GM23338 (cell line): ENCODE measurements at regions not wholly inside any gene's neighbourhood (a gene's known extent, or its start where the extent isn't known, plus 50 kb on each side); places are given as distances from the start of the nearest gene placed in this dataset.

ENCODE experiments used
- CREB1 ChIP-seq: fragments of 250-450 bp; sonication (Bioruptor Pico); IDR thresholded peaks from 2 replicates; pipeline ENCODE4 v1.5.0; 2020; ENCODE audit warnings: low read depth, mild to moderate bottlenecking, moderate library complexity
- EZH2 ChIP-seq: fragments of 200-600 bp; sonication (generic); IDR thresholded peaks from one replicate; pipeline ENCODE4 v1.8.0; 2017; ENCODE audit warnings: antibody characterized with exemption, mild to moderate bottlenecking, low read depth; ENCODE audit not compliant: unreplicated experiment
- EZH2phosphoT487 ChIP-seq: fragments of 200-600 bp; sonication (generic); IDR thresholded peaks from one replicate; pipeline ENCODE4 v1.8.1; 2018; ENCODE audit warnings: antibody characterized with exemption; ENCODE audit not compliant: unreplicated experiment
- JUNB ChIP-seq: IDR thresholded peaks from one replicate; pipeline ENCODE4 v1.6.1; 2016; ENCODE audit warnings: antibody characterized with exemption; ENCODE audit not compliant: unreplicated experiment
- NANOG ChIP-seq: IDR thresholded peaks from 2 replicates; pipeline ENCODE4 v1.6.1; 2016; ENCODE audit warnings: antibody characterized with exemption, borderline replicate concordance
- POLR2AphosphoS5 ChIP-seq: IDR thresholded peaks from 2 replicates; pipeline ENCODE4 v1.6.1; 2016; ENCODE audit warnings: antibody characterized with exemption, low read depth
- STAT1 ChIP-seq: IDR thresholded peaks from one replicate; pipeline ENCODE4 v1.6.1; 2016; ENCODE audit warnings: antibody characterized with exemption; ENCODE audit not compliant: unreplicated experiment
- ZNF331 ChIP-seq: fragments of 250-450 bp; sonication (Bioruptor Pico); IDR thresholded peaks from 2 replicates; pipeline ENCODE4 v1.5.0; 2020; ENCODE audit warnings: low read depth, mild to moderate bottlenecking, moderate library complexity
- TF ChIP-seq, protein P1 (sequence below), 2 experiments: fragments of 200-600 bp in 1 of 2; sonication (generic) in 1 of 2; conservative IDR thresholded peaks; 2 replicates each; pipeline versions ENCODE4 v1.5.1 to v1.6.1; 2016 to 2017; ENCODE audit warnings: antibody characterized with exemption in 2 of 2, low read depth in 2 of 2, mild to moderate bottlenecking in 2 of 2, moderate library complexity in 1 of 2
- TF ChIP-seq, protein P2 (sequence below): IDR thresholded peaks from one replicate; pipeline ENCODE4 v1.6.1; 2018; ENCODE audit warnings: antibody characterized with exemption; ENCODE audit not compliant: unreplicated experiment
- TF ChIP-seq, protein P3 (sequence below): fragments of 250-450 bp; sonication (Bioruptor Pico); IDR thresholded peaks from 2 replicates; pipeline ENCODE4 v1.5.0; 2020; ENCODE audit warnings: mild to moderate bottlenecking, moderate library complexity
- TF ChIP-seq, protein P4 (sequence below): IDR thresholded peaks from 2 replicates; pipeline ENCODE4 v1.6.1; 2016; ENCODE audit warnings: antibody characterized with exemption

DNA sequence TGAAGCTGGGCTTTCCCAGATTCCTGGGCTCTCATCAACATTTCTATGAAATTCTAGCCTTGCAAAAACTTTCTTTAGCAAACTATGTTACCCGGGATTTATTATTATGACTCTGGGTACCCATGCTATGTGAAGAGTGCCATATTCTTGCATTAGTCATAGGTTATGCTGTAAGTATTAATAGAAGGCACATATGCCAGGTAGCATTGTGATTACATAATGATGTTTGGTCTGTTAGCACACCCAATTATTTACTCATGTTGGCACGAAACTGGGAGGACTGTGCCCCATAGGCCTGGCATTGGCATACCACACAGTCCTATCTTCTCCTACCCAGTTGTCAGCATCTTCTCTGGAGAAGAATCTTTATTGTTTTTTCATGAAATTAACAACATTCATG lies 171.0 kb downstream of the SLC4A3 start:
- TF ChIP-seq, protein P1, sequence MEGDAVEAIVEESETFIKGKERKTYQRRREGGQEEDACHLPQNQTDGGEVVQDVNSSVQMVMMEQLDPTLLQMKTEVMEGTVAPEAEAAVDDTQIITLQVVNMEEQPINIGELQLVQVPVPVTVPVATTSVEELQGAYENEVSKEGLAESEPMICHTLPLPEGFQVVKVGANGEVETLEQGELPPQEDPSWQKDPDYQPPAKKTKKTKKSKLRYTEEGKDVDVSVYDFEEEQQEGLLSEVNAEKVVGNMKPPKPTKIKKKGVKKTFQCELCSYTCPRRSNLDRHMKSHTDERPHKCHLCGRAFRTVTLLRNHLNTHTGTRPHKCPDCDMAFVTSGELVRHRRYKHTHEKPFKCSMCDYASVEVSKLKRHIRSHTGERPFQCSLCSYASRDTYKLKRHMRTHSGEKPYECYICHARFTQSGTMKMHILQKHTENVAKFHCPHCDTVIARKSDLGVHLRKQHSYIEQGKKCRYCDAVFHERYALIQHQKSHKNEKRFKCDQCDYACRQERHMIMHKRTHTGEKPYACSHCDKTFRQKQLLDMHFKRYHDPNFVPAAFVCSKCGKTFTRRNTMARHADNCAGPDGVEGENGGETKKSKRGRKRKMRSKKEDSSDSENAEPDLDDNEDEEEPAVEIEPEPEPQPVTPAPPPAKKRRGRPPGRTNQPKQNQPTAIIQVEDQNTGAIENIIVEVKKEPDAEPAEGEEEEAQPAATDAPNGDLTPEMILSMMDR (conservative IDR thresholded peaks at IDR 0.05; ENCODE audit: low read depth in 2 of 2), result no peak
- TF ChIP-seq, protein P2, sequence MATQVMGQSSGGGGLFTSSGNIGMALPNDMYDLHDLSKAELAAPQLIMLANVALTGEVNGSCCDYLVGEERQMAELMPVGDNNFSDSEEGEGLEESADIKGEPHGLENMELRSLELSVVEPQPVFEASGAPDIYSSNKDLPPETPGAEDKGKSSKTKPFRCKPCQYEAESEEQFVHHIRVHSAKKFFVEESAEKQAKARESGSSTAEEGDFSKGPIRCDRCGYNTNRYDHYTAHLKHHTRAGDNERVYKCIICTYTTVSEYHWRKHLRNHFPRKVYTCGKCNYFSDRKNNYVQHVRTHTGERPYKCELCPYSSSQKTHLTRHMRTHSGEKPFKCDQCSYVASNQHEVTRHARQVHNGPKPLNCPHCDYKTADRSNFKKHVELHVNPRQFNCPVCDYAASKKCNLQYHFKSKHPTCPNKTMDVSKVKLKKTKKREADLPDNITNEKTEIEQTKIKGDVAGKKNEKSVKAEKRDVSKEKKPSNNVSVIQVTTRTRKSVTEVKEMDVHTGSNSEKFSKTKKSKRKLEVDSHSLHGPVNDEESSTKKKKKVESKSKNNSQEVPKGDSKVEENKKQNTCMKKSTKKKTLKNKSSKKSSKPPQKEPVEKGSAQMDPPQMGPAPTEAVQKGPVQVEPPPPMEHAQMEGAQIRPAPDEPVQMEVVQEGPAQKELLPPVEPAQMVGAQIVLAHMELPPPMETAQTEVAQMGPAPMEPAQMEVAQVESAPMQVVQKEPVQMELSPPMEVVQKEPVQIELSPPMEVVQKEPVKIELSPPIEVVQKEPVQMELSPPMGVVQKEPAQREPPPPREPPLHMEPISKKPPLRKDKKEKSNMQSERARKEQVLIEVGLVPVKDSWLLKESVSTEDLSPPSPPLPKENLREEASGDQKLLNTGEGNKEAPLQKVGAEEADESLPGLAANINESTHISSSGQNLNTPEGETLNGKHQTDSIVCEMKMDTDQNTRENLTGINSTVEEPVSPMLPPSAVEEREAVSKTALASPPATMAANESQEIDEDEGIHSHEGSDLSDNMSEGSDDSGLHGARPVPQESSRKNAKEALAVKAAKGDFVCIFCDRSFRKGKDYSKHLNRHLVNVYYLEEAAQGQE, result no peak
- TF ChIP-seq POLR2AphosphoS5 (no peak), EZH2 (no peak), NANOG (no peak), ZNF331 (no peak), CREB1 (CRISPR knock-in tag) (no peak), EZH2phosphoT487 (no peak), JUNB (no peak), STAT1 (no peak)
- TF ChIP-seq, protein P3, sequence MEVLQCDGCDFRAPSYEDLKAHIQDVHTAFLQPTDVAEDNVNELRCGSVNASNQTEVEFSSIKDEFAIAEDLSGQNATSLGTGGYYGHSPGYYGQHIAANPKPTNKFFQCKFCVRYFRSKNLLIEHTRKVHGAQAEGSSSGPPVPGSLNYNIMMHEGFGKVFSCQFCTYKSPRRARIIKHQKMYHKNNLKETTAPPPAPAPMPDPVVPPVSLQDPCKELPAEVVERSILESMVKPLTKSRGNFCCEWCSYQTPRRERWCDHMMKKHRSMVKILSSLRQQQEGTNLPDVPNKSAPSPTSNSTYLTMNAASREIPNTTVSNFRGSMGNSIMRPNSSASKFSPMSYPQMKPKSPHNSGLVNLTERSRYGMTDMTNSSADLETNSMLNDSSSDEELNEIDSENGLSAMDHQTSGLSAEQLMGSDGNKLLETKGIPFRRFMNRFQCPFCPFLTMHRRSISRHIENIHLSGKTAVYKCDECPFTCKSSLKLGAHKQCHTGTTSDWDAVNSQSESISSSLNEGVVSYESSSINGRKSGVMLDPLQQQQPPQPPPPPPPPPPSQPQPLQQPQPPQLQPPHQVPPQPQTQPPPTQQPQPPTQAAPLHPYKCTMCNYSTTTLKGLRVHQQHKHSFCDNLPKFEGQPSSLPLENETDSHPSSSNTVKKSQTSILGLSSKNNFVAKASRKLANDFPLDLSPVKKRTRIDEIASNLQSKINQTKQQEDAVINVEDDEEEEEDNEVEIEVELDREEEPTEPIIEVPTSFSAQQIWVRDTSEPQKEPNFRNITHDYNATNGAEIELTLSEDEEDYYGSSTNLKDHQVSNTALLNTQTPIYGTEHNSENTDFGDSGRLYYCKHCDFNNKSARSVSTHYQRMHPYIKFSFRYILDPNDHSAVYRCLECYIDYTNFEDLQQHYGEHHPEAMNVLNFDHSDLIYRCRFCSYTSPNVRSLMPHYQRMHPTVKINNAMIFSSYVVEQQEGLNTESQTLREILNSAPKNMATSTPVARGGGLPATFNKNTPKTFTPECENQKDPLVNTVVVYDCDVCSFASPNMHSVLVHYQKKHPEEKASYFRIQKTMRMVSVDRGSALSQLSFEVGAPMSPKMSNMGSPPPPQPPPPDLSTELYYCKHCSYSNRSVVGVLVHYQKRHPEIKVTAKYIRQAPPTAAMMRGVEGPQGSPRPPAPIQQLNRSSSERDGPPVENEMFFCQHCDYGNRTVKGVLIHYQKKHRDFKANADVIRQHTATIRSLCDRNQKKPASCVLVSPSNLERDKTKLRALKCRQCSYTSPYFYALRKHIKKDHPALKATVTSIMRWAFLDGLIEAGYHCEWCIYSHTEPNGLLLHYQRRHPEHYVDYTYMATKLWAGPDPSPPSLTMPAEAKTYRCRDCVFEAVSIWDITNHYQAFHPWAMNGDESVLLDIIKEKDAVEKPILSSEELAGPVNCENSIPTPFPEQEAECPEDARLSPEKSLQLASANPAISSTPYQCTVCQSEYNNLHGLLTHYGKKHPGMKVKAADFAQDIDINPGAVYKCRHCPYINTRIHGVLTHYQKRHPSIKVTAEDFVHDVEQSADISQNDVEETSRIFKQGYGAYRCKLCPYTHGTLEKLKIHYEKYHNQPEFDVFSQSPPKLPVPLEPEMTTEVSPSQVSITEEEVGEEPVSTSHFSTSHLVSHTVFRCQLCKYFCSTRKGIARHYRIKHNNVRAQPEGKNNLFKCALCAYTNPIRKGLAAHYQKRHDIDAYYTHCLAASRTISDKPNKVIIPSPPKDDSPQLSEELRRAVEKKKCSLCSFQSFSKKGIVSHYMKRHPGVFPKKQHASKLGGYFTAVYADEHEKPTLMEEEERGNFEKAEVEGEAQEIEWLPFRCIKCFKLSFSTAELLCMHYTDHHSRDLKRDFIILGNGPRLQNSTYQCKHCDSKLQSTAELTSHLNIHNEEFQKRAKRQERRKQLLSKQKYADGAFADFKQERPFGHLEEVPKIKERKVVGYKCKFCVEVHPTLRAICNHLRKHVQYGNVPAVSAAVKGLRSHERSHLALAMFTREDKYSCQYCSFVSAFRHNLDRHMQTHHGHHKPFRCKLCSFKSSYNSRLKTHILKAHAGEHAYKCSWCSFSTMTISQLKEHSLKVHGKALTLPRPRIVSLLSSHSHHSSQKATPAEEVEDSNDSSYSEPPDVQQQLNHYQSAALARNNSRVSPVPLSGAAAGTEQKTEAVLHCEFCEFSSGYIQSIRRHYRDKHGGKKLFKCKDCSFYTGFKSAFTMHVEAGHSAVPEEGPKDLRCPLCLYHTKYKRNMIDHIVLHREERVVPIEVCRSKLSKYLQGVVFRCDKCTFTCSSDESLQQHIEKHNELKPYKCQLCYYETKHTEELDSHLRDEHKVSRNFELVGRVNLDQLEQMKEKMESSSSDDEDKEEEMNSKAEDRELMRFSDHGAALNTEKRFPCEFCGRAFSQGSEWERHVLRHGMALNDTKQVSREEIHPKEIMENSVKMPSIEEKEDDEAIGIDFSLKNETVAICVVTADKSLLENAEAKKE (CRISPR knock-in tag), result no peak
- TF ChIP-seq, protein P4, sequence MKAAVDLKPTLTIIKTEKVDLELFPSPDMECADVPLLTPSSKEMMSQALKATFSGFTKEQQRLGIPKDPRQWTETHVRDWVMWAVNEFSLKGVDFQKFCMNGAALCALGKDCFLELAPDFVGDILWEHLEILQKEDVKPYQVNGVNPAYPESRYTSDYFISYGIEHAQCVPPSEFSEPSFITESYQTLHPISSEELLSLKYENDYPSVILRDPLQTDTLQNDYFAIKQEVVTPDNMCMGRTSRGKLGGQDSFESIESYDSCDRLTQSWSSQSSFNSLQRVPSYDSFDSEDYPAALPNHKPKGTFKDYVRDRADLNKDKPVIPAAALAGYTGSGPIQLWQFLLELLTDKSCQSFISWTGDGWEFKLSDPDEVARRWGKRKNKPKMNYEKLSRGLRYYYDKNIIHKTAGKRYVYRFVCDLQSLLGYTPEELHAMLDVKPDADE, result no peak
